ENCODE measurements at regions not wholly inside any gene's neighbourhood (a gene's known extent, or its start where the extent isn't known, plus 50 kb on each side); places are given as distances from the start of the nearest gene placed in this dataset.
A peak's percentile ranks its signal among the peaks of the same experiment; 100 is the strongest.

DNA sequence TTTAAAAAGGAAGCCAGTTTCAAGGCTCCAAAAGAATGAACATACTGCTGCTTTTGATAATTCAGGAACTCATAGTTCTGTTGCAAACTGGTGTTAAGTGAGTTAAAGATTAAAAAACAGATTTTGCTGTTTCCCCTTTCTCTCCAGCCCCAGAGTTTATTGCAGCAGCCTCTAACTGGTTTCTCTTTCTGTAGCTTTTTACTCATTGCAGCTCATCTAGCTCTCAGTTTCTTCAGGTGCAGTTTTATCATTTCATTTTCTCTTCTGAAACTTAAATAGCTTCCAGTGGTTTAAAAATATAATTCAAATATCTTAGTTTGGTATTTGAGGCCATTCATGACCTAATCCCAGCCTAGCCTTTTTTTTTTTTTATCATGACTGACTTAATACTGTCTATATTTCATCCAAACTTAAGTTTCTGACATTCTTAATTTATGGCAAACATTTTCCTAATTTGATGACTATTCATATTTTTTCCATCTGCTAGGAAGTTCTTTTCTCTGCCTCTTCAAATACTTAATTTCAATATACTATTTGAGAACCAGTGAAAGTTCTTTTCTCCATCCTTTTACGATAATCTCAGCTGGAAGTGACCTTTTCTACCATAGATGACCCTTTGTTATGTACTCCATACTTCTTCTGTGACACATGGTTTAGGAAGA lies 252.7 kb upstream of the GRIA1 start:
- DNase-seq (ENCODE audit: low read depth in 1 of 2, low spot score in 1 of 2) (no peak), ATAC-seq (no peak), FAIRE-seq (no peak)
- 0% methylated on average over 1 of the region's 1 CpG for WGBS (ENCODE audit: missing lambda C conversion rate)
- Histone ChIP-seq H3K9me3 (no peaks in the 10 kb centered on the region; the same call in 2 of the 3 replicates), H3K4me3 (no peak overlapping the region), H3K27ac (no peak overlapping the region), H3K4me1 (no peaks in the 10 kb centered on the region), H3K4me2 (no peak overlapping the region)
- POLR2A ChIA-PET: no interaction called here
- TF ChIP-seq EP300 (IDR thresholded peaks at IDR 0.05) (no peak), MAFK (IDR thresholded peaks at IDR 0.05; ENCODE audit: partially characterized antibody) (peak; percentile 55), JUNB (IDR thresholded peaks at IDR 0.05) (no peak), BCL3 (IDR thresholded peaks at IDR 0.05) (no peak)
- CTCF ChIA-PET: interaction anchor here (0.6 kb wide), 1 partner anchor 22 kb away, joined by 5 read pairs; no protein-coding TSS in a partner anchor

- ChIA-PET POLR2A (no interaction called here), CTCF (no interaction called here)
- ATAC-seq (no peak), FAIRE-seq (no peak), DNase-seq (ENCODE audit: low read depth in 1 of 2, low spot score in 1 of 2) (no peak)
- no peak overlapping the region for H3K27ac ChIP-seq
- TF ChIP-seq RAD21 (conservative IDR thresholded peaks at IDR 0.05 in 1 of 2, IDR thresholded peaks at IDR 0.05 in 1 of 2): no peak
- TF ChIP-seq RNF2 (IDR thresholded peaks at IDR 0.05; ENCODE audit: borderline replicate concordance, low read depth): no peak
- no peak for TF ChIP-seq BCL3 (IDR thresholded peaks at IDR 0.05)
- H3K9me3 ChIP-seq: no peaks in the 10 kb centered on the region
- H3K4me1 ChIP-seq: no peaks in the 10 kb centered on the region
- H3K4me2 ChIP-seq: no peak overlapping the region
- H3K4me3 ChIP-seq: no peak overlapping the region
Observed at GRCh38 chr5:153257381-153257780, 233.1 kb upstream of the GRIA1 start.

GRCh38 chr5:153258469-153258868 lies 232.0 kb upstream of the GRIA1 start:
- TF ChIP-seq HOXB5 (CRISPR knock-in tag; IDR thresholded peaks at IDR 0.05): no peak
- TF ChIP-seq MAZ (IDR thresholded peaks at IDR 0.05; ENCODE audit: borderline replicate concordance, low read depth, low read length): no peak
- TF ChIP-seq SMC3 (IDR thresholded peaks at IDR 0.05): no peak
- no peak for TF ChIP-seq BCL3 (IDR thresholded peaks at IDR 0.05)
- TF ChIP-seq CBX2 (IDR thresholded peaks at IDR 0.05; ENCODE audit: borderline replicate concordance, low read depth): no peak
- no peak for TF ChIP-seq EHF (CRISPR knock-in tag; IDR thresholded peaks at IDR 0.05)
- no peak for TF ChIP-seq HOXA7 (CRISPR knock-in tag; IDR thresholded peaks at IDR 0.05)
- TF ChIP-seq PBX3 (IDR thresholded peaks at IDR 0.05): no peak
- TF ChIP-seq, protein P1, sequence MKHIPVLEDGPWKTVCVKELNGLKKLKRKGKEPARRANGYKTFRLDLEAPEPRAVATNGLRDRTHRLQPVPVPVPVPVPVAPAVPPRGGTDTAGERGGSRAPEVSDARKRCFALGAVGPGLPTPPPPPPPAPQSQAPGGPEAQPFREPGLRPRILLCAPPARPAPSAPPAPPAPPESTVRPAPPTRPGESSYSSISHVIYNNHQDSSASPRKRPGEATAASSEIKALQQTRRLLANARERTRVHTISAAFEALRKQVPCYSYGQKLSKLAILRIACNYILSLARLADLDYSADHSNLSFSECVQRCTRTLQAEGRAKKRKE (CRISPR knock-in tag; IDR thresholded peaks at IDR 0.05; ENCODE audit: low read depth): no peak
- no peak for TF ChIP-seq CEBPB (IDR thresholded peaks at IDR 0.05)
- TF ChIP-seq TP53 (CRISPR knock-in tag; IDR thresholded peaks at IDR 0.05): no peak
- TF ChIP-seq NR3C1 (IDR thresholded peaks at IDR 0.05): no peak
- no peak for TF ChIP-seq POLR2AphosphoS2 (conservative IDR thresholded peaks at IDR 0.05; ENCODE audit: low read length)
- TF ChIP-seq ZSCAN20 (CRISPR knock-in tag; IDR thresholded peaks at IDR 0.05): no peak
- Histone ChIP-seq H3K4me3 (no peak overlapping the region), H3K27ac (no peak overlapping the region), H3K9me3 (no peaks in the 10 kb centered on the region), H3K4me2 (no peak overlapping the region), H3K4me1 (no peaks in the 10 kb centered on the region)
- CTCF ChIA-PET: interaction anchor here (0.6 kb wide), 1 partner anchor 10 kb away, joined by 3 read pairs; no protein-coding TSS in a partner anchor
- DNase-seq (ENCODE audit: low read depth in 1 of 2, low spot score in 1 of 2) (no peak), FAIRE-seq (no peak), ATAC-seq (no peak)
- POLR2A ChIA-PET: no interaction called here
- WGBS (ENCODE audit: missing lambda C conversion rate): 6% methylated on average over 3 of the region's 3 CpGs
